Ovary (tissue), 7 donors: ENCODE measurements at regions not wholly inside any gene's neighbourhood (a gene's known extent, or its start where the extent isn't known, plus 50 kb on each side); places are given as distances from the start of the nearest gene placed in this dataset.
"Not testable (repeated sequence)": the region's sequence is repeated elsewhere in the genome, so short reads cannot be mapped to it uniquely, and the experiment has no call there.

Experiments used
- DNase-seq, 5 donors: peaks; one replicate each; pipeline ENCODE4 v3.0.0-alpha.2; 2019 to 2020
- H3K27ac ChIP-seq, 2 donors: fragments of 200-600 bp; one replicate each; pipeline versions ENCODE4 v1.5.1 to v1.8.0; 2019 to 2022
- H3K27me3 ChIP-seq: fragments of 200-600 bp; one replicate; pipeline ENCODE4 v1.8.0; 2022
- H3K36me3 ChIP-seq: fragments of 200-600 bp; sonication (generic); one replicate; pipeline ENCODE4 v1.5.1; 2019
- H3K4me1 ChIP-seq: one replicate; pipeline ENCODE4 v1.8.1; 2013; ENCODE audit warnings: mild to moderate bottlenecking, moderate library complexity; ENCODE audit not compliant: insufficient read depth
- H3K4me3 ChIP-seq: fragments of 200-600 bp; sonication (generic); one replicate; pipeline ENCODE4 v1.5.1; 2017
- H3K9me3 ChIP-seq, 2 donors: fragments of 200-600 bp in 1 of 2; sonication (generic) in 1 of 2; one replicate each; pipeline versions ENCODE4 v1.5.1 to v1.8.1; 2013 to 2019; ENCODE audit warnings: mild to moderate bottlenecking in 1 of 2, moderate library complexity in 1 of 2
- EP300 ChIP-seq: sonication (generic); formaldehyde crosslinking; IDR thresholded peaks from one replicate; pipeline ENCODE4 v1.6.1; 2017; ENCODE audit warnings: antibody characterized with exemption
- POLR2A ChIP-seq: fragments of 450-650 bp; IDR thresholded peaks from one replicate; pipeline ENCODE4 v1.6.1; 2017; ENCODE audit warnings: antibody characterized with exemption, mild to moderate bottlenecking, moderate library complexity
- WGBS, 3 donors: extraction: QIAGEN DNeasy Blood & Tissue Kit in 1 of 3; methylation state at CpG; one replicate each; pipeline versions ENCODE4 v1.1.5 to v1.1.7; 2013 to 2017; 5-methylcytosine and 5-hydroxymethylcytosine counted together
- intact Hi-C, 4 donors: fragments of 100-400 bp; cut with DNase I; formaldehyde crosslinking; loops; one replicate each; pipeline versions ENCODE4 v1.11.0 to v1.15.1; 2022 to 2023
- TF ChIP-seq, protein P1 (sequence below), 3 donors: fragments of 450-650 bp in 2 of 3; fragments of 200-600 bp in 1 of 3; IDR thresholded peaks; one replicate each; pipeline versions ENCODE4 v1.5.1 to v1.8.0; 2016 to 2022; ENCODE audit warnings: antibody characterized with exemption in 3 of 3, mild to moderate bottlenecking in 1 of 3
- donor health status: DM: no; HTN: no; CAD: no; lungs with moderate emphysema.
- donor health status: DM: no; HTN: no; CAD: no.
- donor health status: Bipolar disorder and iron deficiency.
- donor health status: DM: no; HTN: no; CAD: no.
- donor health status: DM: yes; HTN: yes; CAD: no.

DNA sequence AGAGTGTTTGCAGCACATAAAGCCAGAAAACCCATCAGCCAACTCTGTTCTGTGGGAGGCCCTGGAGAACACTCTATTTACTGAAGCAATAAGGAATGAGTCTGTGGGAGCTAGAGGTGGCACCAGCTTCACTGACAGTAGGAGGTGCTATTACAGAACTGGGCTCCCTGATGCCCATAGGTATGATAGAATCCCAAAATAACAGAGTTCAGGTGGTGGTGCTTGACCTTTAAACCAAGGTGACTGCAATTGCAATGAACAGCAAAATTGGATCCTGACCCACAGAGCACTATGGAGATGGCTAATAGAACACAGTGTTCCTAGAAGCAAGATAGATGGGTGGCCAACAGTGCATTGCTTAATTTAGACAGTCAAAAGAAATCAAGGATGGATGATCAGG, 95.4 kb upstream of the RNU6-1 start:
- H3K36me3 ChIP-seq = no peaks in the 10 kb centered on the region
- no peak for TF ChIP-seq EP300
- TF ChIP-seq, protein P1, sequence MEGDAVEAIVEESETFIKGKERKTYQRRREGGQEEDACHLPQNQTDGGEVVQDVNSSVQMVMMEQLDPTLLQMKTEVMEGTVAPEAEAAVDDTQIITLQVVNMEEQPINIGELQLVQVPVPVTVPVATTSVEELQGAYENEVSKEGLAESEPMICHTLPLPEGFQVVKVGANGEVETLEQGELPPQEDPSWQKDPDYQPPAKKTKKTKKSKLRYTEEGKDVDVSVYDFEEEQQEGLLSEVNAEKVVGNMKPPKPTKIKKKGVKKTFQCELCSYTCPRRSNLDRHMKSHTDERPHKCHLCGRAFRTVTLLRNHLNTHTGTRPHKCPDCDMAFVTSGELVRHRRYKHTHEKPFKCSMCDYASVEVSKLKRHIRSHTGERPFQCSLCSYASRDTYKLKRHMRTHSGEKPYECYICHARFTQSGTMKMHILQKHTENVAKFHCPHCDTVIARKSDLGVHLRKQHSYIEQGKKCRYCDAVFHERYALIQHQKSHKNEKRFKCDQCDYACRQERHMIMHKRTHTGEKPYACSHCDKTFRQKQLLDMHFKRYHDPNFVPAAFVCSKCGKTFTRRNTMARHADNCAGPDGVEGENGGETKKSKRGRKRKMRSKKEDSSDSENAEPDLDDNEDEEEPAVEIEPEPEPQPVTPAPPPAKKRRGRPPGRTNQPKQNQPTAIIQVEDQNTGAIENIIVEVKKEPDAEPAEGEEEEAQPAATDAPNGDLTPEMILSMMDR (IDR thresholded peaks at IDR 0.05) = no peak
- TF ChIP-seq POLR2A = no peak
- H3K4me3 ChIP-seq = no peak overlapping the region
- H3K9me3 ChIP-seq = no peaks in the 10 kb centered on the region
- H3K27ac ChIP-seq = no peak overlapping the region
- H3K4me1 ChIP-seq = no peaks in the 10 kb centered on the region
- H3K27me3 ChIP-seq = no peaks in the 10 kb centered on the region
- intact Hi-C loops = no loop called here
- no peak for DNase-seq

GRCh38 chr15:67936258-67936657, 96.4 kb upstream of the RNU6-1 start:
- Histone ChIP-seq H3K36me3 (no peaks in the 10 kb centered on the region), H3K9me3 (no peaks in the 10 kb centered on the region), H3K4me3 (no peak overlapping the region), H3K4me1 (no peaks in the 10 kb centered on the region), H3K27ac (no peak overlapping the region), H3K27me3 (no peaks in the 10 kb centered on the region)
- no peak for TF ChIP-seq EP300
- no peak for TF ChIP-seq POLR2A
- TF ChIP-seq, protein P1 (IDR thresholded peaks at IDR 0.05) = no peak
- intact Hi-C loops = no loop called here
- no peak for DNase-seq
- WGBS, 3 donors = 84 to 87% (median 86%) methylated on average over 5 of the region's 5 CpGs

DNA sequence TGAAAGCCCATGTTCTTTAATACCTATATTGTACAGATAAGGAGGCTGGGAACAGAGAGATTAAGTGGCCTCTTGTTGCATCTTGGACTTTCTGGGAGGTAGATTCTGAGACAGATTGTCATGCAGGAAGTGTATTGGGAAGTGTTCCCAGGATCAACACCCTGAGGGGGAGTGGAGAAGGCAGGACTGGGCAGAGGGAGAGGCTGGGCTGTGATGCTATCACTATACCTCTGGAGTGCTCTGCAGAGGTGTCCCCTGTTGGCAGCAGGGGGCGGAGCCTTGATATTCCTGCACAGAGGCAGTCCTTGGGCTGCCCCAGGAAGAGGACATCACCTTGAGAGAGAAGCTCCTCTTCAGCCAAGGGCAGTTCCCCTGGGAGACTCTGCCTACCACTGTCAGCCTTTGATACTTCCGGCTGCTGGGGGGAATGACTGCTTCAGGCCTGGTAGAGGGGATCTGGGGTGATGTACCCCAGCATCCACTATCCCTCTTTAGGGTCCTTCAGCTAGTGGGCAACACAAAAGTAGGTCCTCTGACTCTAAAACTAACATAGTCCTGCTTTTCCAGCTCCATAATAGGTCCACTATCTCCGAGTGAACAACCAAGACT, 97.4 kb upstream of the RNU6-1 start:
- TF ChIP-seq EP300 (no peak), POLR2A (no peak)
- TF ChIP-seq, protein P1 (IDR thresholded peaks at IDR 0.05) = no peak
- no peaks in the 10 kb centered on the region for H3K4me1 ChIP-seq
- WGBS, 3 donors = 84 to 97% (median 87%) methylated on average over 3 of the region's 3 CpGs
- H3K9me3 ChIP-seq = no peaks in the 10 kb centered on the region
- H3K27me3 ChIP-seq = no peaks in the 10 kb centered on the region
- no peak overlapping the region for H3K27ac ChIP-seq
- intact Hi-C loops = no loop called here
- H3K36me3 ChIP-seq = no peaks in the 10 kb centered on the region
- H3K4me3 ChIP-seq = no peak overlapping the region
- DNase-seq = no peak

DNA sequence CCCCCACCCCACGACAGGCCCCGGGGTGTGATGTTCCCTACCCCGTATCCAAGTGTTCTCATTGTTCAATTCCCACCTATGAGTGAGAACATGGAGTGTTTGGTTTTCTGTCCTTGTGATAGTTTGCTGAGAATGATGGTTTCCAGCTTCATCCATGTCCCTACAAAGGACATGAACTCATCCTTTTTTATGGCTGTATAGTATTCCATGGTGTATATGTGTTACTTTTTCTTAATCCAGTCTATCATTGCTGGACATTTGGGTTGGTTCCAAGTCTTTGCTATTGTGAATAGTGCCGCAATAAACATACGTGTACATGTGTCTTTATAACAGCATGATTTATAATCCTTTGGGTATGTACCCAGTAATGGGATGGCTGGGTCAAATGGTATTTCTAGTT, 99.3 kb upstream of the RNU6-1 start:
- H3K4me3 ChIP-seq, H3K36me3 ChIP-seq, H3K4me1 ChIP-seq, H3K27me3 ChIP-seq, H3K27ac ChIP-seq, H3K9me3 ChIP-seq, DNase-seq, intact Hi-C loops: not testable (repeated sequence)
- WGBS, 3 donors = 96 to 98% (median 97%) methylated on average over 5 of the region's 5 CpGs

DNA sequence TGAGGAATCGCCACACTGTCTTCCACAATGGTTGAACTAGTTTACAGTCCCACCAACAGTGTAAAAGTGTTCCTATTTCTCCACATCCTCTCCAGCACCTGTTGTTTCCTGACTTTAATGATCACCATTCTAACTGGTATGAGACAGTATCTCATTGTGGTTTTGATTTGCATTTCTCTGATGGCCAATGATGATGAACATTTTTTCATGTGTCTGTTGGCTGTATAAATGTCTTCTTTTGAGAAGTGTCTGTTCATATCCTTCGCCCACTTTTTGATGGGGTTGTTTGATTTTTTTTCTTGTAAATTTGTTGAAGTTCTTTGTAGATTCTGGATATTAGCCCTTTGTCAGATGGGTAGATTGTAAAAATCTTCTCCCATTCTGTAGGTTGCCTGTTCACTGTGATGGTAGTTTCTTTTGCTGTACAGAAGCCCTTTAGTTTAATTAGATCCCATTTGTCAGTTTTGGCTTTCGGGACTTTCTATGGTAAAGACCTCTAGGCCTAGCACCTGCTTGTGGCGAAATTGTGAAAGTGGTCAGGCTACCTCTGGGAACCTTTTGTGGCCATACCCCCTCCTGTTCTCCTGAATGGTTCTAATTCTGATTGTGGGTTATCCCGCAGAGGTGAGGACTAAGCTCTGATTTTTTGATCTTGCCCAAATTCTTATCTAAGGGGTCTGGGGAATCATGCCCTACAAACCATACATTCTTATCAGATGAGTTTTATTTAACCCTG, 99.9 kb upstream of the RNU6-1 start:
- H3K4me3 ChIP-seq, intact Hi-C loops, H3K27ac ChIP-seq, DNase-seq, H3K27me3 ChIP-seq, H3K36me3 ChIP-seq, H3K9me3 ChIP-seq: not testable (repeated sequence)
- peaks cover 13% of the 10 kb centered on the region for H3K4me1 ChIP-seq
- 70 to 79% (median 79%) methylated on average over 5 of the region's 5 CpGs for WGBS, 3 donors
